Transverse colon (tissue), 3 donors: ENCODE measurements at regions not wholly inside any gene's neighbourhood (a gene's known extent, or its start where the extent isn't known, plus 50 kb on each side); places are given as distances from the start of the nearest gene placed in this dataset.

Experiments used
- CTCF ChIP-seq, 5 experiments: fragments of 200-600 bp in 3 of 5; fragments of 450-650 bp in 2 of 5; sonication (generic) in 3 of 5; IDR thresholded peaks; 1 replicate in 2 of 5; 2 replicates in 3 of 5; pipeline ENCODE4 v1.5.1; 2016 to 2017; ENCODE audit warnings: antibody characterized with exemption in 5 of 5, inconsistent platforms in 3 of 5, mild to moderate bottlenecking in 2 of 5, moderate library complexity in 1 of 5
- POLR2A ChIP-seq: fragments of 450-650 bp; IDR thresholded peaks from one replicate; pipeline ENCODE4 v1.6.1; 2016; ENCODE audit warnings: antibody characterized with exemption, mild to moderate bottlenecking, moderate library complexity

- TF ChIP-seq POLR2A, result no peak
- no peak for TF ChIP-seq CTCF (IDR thresholded peaks at IDR 0.05)
Measured at GRCh38 chr11:70577948-70578347, 179.6 kb downstream of the CTTN start.
